HEK293 (cell line): ENCODE measurements at regions not wholly inside any gene's neighbourhood (a gene's known extent, or its start where the extent isn't known, plus 50 kb on each side); places are given as distances from the start of the nearest gene placed in this dataset.

Experiments used
- ZBTB7A ChIP-seq: fragments of 450-650 bp; formaldehyde crosslinking; IDR thresholded peaks from 2 replicates; pipeline ENCODE4 v1.5.1; 2016; ENCODE audit warnings: low read depth, missing biosample characterization, missing genetic modification characterization
- ZNF391 ChIP-seq: fragments of 450-650 bp; formaldehyde crosslinking; IDR thresholded peaks from 2 replicates; pipeline ENCODE4 v1.5.1; 2016; ENCODE audit warnings: low read depth, missing biosample characterization, missing genetic modification characterization, borderline replicate concordance
- TF ChIP-seq, protein P1 (sequence below): fragments of 450-650 bp; formaldehyde crosslinking; IDR thresholded peaks from 2 replicates; pipeline ENCODE4 v1.5.1; 2016; ENCODE audit warnings: missing biosample characterization, missing genetic modification characterization

DNA sequence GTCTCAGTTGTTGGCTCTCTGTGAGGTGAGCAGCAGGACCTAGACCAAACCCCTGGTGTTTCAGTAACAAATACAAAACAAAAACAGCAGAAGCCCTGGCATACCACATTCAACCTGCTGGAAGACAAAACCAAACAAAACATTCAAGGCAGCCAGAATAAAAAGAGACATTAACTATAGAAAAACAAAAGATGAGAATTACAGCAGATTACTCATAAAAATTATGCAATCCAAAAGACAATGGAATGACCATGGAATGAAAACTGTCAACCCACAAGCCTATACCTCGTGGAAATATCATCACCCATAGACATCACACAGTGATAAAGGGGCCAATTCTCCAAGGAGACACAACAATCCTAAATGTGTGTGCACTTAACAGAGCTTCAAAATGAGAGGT, 106.0 kb upstream of the IQSEC1 start:
- TF ChIP-seq, protein P1, sequence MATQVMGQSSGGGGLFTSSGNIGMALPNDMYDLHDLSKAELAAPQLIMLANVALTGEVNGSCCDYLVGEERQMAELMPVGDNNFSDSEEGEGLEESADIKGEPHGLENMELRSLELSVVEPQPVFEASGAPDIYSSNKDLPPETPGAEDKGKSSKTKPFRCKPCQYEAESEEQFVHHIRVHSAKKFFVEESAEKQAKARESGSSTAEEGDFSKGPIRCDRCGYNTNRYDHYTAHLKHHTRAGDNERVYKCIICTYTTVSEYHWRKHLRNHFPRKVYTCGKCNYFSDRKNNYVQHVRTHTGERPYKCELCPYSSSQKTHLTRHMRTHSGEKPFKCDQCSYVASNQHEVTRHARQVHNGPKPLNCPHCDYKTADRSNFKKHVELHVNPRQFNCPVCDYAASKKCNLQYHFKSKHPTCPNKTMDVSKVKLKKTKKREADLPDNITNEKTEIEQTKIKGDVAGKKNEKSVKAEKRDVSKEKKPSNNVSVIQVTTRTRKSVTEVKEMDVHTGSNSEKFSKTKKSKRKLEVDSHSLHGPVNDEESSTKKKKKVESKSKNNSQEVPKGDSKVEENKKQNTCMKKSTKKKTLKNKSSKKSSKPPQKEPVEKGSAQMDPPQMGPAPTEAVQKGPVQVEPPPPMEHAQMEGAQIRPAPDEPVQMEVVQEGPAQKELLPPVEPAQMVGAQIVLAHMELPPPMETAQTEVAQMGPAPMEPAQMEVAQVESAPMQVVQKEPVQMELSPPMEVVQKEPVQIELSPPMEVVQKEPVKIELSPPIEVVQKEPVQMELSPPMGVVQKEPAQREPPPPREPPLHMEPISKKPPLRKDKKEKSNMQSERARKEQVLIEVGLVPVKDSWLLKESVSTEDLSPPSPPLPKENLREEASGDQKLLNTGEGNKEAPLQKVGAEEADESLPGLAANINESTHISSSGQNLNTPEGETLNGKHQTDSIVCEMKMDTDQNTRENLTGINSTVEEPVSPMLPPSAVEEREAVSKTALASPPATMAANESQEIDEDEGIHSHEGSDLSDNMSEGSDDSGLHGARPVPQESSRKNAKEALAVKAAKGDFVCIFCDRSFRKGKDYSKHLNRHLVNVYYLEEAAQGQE (tag by site-specific recombination) = no peak
- TF ChIP-seq ZNF391 (tag by site-specific recombination) (no peak), ZBTB7A (tag by site-specific recombination) (no peak)
